ENCODE measurements at regions not wholly inside any gene's neighbourhood (a gene's known extent, or its start where the extent isn't known, plus 50 kb on each side); places are given as distances from the start of the nearest gene placed in this dataset.
"Not testable (repeated sequence)": the region's sequence is repeated elsewhere in the genome, so short reads cannot be mapped to it uniquely, and the experiment has no call there.

- peak; percentile 6 for DNase-seq (ENCODE audit: extremely low read depth, low read depth)
Measured at GRCh38 chr16:86222547-86222946, 287.8 kb upstream of the FOXF1 start.

DNA sequence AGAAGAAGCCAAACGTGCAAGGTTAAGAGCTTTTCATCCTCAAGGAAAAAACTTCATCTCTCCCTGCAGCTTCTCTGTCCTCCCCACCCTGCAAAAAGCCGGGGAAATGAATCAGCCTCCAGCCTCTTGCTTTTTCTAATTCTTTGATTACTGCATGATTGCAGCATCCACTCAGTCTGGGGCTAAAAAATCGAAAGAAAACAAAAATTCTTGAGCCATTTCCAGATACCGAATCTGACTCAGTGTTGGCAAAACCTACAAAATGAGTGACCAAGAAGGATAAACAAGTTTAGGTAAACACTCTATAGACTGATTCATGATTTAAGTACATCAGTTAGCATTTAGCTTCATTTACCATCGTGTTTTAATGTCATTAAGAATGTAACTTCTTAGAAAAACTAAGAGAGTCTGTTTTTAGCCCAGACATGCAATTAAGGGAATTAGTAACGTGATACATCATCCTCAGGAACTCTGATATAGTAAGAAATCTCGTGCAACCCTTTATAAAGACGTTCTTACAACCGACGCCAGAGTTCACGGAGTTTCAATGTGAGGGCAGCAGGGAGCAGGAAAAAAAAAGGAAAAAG lies 287.3 kb upstream of the FOXF1 start:
- DNase-seq (ENCODE audit: extremely low read depth, low read depth), result peak; percentile 76

DNA sequence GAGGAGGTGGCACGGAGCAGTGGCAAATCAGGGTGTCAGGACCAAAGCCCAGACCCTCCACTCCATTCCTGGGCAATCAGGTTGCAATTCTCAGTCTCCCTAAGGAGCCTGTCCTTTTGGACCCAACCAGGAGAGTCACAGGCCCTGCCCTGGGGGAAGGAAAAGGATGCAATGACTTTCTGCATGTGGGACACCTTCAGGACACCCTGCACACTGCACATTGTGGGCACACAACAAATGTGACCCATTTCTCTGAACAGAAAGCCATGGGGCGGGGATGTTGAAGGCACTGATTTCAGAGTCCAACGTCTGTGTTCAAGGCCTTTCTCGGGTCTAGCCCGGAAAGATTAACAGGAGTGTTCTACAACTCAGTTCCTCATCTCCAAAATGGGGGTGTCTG lies 286.2 kb upstream of the FOXF1 start:
- no peak for DNase-seq (ENCODE audit: extremely low read depth, low read depth)

DNA sequence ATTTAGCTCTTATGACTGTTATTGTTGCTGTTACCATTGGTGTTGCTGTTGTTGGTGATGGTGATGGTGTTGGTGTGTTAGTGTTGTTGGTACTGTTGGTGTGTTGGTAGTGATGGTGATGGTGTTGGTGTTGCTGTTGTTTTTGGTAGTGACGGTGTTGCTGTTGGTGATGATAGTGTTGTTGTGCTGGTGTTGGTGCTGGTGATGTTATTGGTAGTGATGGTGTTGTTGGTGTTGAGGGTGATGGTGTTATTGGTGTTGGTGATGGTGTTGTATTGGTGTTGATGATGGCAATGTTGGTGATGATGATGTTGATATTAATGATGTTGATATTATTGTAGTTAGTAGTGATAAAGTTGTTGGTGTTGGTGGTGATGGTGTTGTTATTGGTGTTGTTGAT lies 285.7 kb upstream of the FOXF1 start:
- no peak for DNase-seq (ENCODE audit: extremely low read depth, low read depth)

DNA sequence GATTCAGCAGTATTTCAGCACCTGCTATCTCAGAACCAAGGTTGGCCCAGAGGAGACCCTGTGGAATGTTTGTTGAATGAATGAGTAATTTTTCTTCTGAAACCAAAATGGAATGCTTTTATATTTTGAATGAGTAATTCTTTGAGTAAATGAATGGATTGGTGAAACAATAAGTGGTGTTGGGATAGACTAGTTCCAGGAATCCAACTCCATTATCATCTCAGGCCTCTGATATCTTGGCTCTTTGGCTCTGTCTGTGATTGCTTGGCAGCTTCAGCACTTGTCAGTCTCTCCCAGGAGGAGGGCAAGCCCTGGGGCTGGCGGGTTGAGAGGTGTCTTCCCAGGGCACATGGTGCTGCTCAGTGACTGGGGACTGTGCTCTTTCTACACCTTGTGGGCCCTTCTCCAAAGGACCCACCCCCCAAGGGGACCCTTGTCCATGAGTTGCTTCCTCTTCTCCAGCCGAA lies 284.4 kb upstream of the FOXF1 start:
- DNase-seq (ENCODE audit: extremely low read depth, low read depth), result no peak

GRCh38 chr16:86227041-86227440 lies 283.3 kb upstream of the FOXF1 start:
- no peak for DNase-seq (ENCODE audit: extremely low read depth, low read depth)

DNA sequence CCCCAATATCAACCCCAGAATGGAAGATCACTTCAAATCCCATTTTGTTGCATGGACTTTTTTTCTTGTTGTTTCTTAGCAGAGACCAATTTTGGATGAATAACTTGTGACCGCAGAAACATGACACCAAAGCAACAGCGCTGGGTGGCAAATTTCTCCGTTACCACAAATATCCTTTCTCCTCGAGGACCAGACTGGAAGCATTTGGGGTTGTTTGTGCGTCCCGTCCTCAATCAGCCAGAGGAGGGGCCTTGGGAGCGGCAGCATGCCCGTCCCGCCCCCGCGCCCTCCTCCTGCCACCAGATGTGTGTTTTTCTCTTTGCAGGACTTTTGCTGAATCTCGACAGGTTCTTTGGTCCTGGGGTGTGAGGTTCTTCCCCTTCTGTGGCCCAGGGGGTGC lies 282.5 kb upstream of the FOXF1 start:
- no peak for DNase-seq (ENCODE audit: extremely low read depth, low read depth)

- DNase-seq (ENCODE audit: extremely low read depth, low read depth), result no peak
Measured at GRCh38 chr16:86228713-86229112, 281.6 kb upstream of the FOXF1 start.

GRCh38 chr16:86229283-86229682 lies 281.0 kb upstream of the FOXF1 start:
- no peak for DNase-seq (ENCODE audit: extremely low read depth, low read depth)

DNA sequence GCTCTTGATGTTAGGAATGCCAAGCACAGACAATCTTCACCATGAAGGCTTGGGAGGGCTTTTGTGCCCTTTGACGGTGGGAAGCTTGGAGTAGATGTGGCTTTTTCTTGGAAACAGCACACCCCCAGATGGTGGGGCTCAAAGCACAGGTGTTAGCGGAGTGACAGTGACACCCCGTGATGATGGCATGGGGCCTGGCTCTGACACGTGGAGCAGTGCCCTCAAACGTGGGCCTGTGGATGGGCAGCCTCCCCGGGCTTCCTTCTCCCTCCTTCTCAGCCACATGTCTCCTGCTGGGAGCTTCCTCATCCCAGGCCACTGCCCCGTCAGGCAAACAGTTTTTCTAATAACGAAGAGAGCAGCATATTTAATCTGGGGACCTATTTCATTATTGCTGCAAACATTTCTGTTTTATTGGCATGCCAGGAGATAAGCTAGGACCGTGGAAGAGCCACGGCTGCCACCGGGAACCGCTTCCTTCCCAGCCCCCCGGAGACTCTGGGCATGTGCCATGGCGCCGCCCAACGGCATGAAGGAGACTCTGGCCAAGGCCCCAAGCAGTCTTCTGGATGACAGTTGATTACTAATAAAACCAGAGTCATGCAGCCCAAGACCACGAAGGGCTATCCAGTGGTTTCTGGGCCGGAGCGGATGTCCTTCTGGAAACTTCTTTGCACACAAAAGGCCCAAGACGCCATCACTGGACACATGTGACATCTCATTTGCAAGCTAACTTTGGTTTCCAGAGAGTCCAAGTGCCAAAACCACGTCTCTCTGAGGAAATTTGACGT lies 280.3 kb upstream of the FOXF1 start:
- no peak for DNase-seq (ENCODE audit: extremely low read depth, low read depth)

GRCh38 chr16:86231321-86231995 lies 278.9 kb upstream of the FOXF1 start:
- no peak for DNase-seq (ENCODE audit: extremely low read depth, low read depth)

- DNase-seq (ENCODE audit: extremely low read depth, low read depth), result no peak
Measured at GRCh38 chr16:86231996-86232350, 278.4 kb upstream of the FOXF1 start.

DNA sequence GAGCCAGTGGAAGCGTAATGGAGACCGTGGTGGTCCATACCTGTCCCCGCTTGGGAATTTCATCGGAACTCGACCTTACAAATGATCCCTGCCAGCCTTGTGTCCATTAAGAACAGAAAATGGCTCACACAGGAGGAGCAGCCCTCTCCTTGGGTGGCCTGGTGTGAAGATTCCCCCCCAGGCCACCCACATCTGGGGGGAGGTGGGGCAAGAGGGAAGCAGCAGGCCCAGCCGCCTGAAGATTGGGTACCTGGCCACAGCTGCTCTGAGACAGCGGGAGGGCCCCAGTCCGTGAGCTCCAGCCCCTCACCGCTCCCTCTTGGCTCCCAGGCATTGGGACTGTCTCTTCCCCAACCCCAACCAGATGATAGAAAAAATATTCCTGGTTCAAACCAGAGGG lies 277.8 kb upstream of the FOXF1 start:
- DNase-seq (ENCODE audit: extremely low read depth, low read depth), result no peak

GRCh38 chr16:86233506-86233905 lies 276.8 kb upstream of the FOXF1 start:
- DNase-seq (ENCODE audit: extremely low read depth, low read depth), result not testable (repeated sequence)

- DNase-seq (ENCODE audit: extremely low read depth, low read depth), result no peak
Measured at GRCh38 chr16:86239381-86239780, 270.9 kb upstream of the FOXF1 start.

GRCh38 chr16:86240716-86241363 lies 269.5 kb upstream of the FOXF1 start:
- DNase-seq (ENCODE audit: extremely low read depth, low read depth), result no peak

GRCh38 chr16:86241681-86242080 lies 268.6 kb upstream of the FOXF1 start:
- no peak for DNase-seq (ENCODE audit: extremely low read depth, low read depth)

DNA sequence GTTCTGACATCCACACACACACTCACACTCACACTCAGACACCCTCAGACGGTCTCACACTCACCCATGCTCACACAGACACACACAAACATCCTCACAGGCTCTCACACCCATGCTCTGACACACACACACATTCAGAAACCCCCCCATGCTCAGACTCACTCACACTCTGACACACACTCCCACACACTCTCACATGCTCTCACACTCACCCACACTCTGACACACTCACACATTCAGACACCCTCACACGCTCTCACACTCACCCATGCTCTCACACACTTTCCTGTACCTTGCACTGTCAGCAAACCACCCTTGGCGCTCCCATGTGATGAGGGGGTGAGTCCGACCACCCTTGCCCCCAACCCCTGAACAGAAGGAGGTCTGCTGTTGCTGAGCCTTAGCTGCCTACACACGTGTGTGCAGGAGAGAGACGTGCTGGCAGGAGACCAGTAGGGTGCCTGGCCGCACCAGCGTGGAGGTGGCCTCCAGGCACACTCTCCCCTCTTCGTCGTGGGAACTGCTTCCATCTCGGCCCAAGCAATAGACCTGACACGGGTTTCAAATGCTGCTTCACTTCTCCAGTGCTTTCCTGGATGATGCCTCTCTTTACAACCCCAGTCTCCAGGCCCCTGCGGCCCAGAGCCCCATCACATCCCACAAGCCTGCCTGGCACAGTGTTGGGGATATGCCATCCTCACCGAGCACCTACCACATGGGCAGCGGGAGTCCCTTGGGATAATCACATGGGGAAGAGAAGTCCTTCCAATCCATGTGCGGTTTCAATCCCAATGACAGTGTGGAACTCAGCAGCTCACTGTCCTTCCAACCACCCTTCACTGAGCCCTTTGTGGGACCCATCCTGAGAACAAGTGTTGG lies 267.8 kb upstream of the FOXF1 start:
- DNase-seq (ENCODE audit: extremely low read depth, low read depth), result no peak

DNA sequence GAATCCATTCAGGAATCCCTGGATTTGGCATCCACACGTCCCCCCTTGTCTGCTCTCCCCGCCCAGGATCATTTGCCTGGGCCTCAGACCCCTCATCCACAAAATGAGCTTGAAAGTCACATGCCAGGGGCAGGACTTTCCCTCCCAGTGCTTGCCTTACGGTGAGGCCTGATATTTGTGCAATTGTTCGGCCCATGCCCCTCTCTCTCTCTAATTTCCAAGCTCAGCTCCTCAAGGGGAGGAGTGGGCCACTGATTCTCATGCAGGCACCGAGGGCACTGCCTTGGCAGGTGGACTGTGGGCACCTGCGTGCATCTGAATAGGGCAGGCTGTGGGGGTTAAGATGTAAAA lies 267.2 kb upstream of the FOXF1 start:
- no peak for DNase-seq (ENCODE audit: extremely low read depth, low read depth)

GRCh38 chr16:86243571-86244154 lies 266.7 kb upstream of the FOXF1 start:
- no peak for DNase-seq (ENCODE audit: extremely low read depth, low read depth)
